HEK293 (cell line): ENCODE measurements at regions not wholly inside any gene's neighbourhood (a gene's known extent, or its start where the extent isn't known, plus 50 kb on each side); places are given as distances from the start of the nearest gene placed in this dataset.
"Not testable (repeated sequence)": the region's sequence is repeated elsewhere in the genome, so short reads cannot be mapped to it uniquely, and the experiment has no call there.

ENCODE experiments used
- CTCF ChIA-PET: fragments of 350-600 bp; formaldehyde crosslinking; extraction: SDS; loops from one replicate; lab custom pipeline; 2021; ENCODE audit warnings: antibody characterized with exemption; lab: Yijun Ruan, JAX
- POLR2A ChIA-PET: fragments of 300-600 bp; formaldehyde crosslinking; extraction: SDS; loops from one replicate; lab custom pipeline; 2020; ENCODE audit warnings: antibody characterized with exemption, inconsistent platforms; lab: Yijun Ruan, JAX
- H3K27ac ChIP-seq: fragments of 200-500 bp; sonication (Bioruptor generic); 2 replicates; pipeline ENCODE4 v1.5.1; 2014; ENCODE audit warnings: low read depth, low read length, control low read depth, inconsistent platforms; ENCODE audit errors: extremely low read depth
- H3K36me3 ChIP-seq, 2 experiments: fragments of 200-500 bp in 1 of 2; sonication (Bioruptor generic) in 1 of 2; 1 replicate in 1 of 2; 2 replicates in 1 of 2; pipeline ENCODE4 v1.5.1; 2014 to 2017; ENCODE audit warnings: inconsistent platforms in 2 of 2, low read length in 2 of 2; ENCODE audit not compliant: control insufficient read depth in 2 of 2, insufficient read depth in 1 of 2
- H3K4me1 ChIP-seq: fragments of 200-500 bp; sonication (Bioruptor generic); 2 replicates; pipeline ENCODE4 v1.5.1; 2014; ENCODE audit warnings: mild to moderate bottlenecking, low read length, inconsistent platforms; ENCODE audit not compliant: control insufficient read depth, insufficient read depth
- H3K4me3 ChIP-seq: 2 replicates; pipeline ENCODE4 v1.5.1; 2011; ENCODE audit warnings: low read depth, mild to moderate bottlenecking, control low read depth, low read length, moderate library complexity
- H3K9me3 ChIP-seq: fragments of 200-500 bp; sonication (Bioruptor generic); 2 replicates; pipeline ENCODE4 v1.5.1; 2014; ENCODE audit warnings: low read depth, low read length, inconsistent platforms; ENCODE audit not compliant: control insufficient read depth, insufficient read depth
- GLI2 ChIP-seq: fragments of 450-650 bp; formaldehyde crosslinking; IDR thresholded peaks from 2 replicates; pipeline ENCODE4; 2017; ENCODE audit warnings: missing biosample characterization, missing genetic modification characterization, low read depth, borderline replicate concordance
- INSM2 ChIP-seq: fragments of 450-650 bp; formaldehyde crosslinking; IDR thresholded peaks from 2 replicates; pipeline ENCODE4 v1.5.1; 2016; ENCODE audit warnings: missing biosample characterization, missing genetic modification characterization
- KLF17 ChIP-seq: fragments of 450-650 bp; formaldehyde crosslinking; IDR thresholded peaks from 2 replicates; pipeline ENCODE4 v1.5.1; 2016; ENCODE audit warnings: missing biosample characterization, missing genetic modification characterization
- KLF9 ChIP-seq: fragments of 450-650 bp; formaldehyde crosslinking; IDR thresholded peaks from 2 replicates; pipeline ENCODE4 v1.5.1; 2016; ENCODE audit warnings: missing biosample characterization, missing genetic modification characterization, low read depth
- ZBTB7A ChIP-seq: fragments of 450-650 bp; formaldehyde crosslinking; IDR thresholded peaks from 2 replicates; pipeline ENCODE4 v1.5.1; 2016; ENCODE audit warnings: low read depth, missing biosample characterization, missing genetic modification characterization
- ZIC2 ChIP-seq: fragments of 450-650 bp; formaldehyde crosslinking; IDR thresholded peaks from 2 replicates; pipeline ENCODE4 v1.5.1; 2016; ENCODE audit warnings: missing biosample characterization, missing genetic modification characterization
- ZNF10 ChIP-seq: fragments of 450-650 bp; formaldehyde crosslinking; IDR thresholded peaks from 2 replicates; pipeline ENCODE4 v1.5.1; 2017; ENCODE audit warnings: missing biosample characterization, missing genetic modification characterization
- ZNF248 ChIP-seq: fragments of 450-650 bp; formaldehyde crosslinking; IDR thresholded peaks from 2 replicates; pipeline ENCODE4 v1.5.1; 2017; ENCODE audit warnings: missing biosample characterization, missing genetic modification characterization
- ZNF366 ChIP-seq: fragments of 450-650 bp; formaldehyde crosslinking; conservative IDR thresholded peaks from 2 replicates; pipeline ENCODE4 v1.5.1; 2016; ENCODE audit warnings: missing biosample characterization, missing genetic modification characterization
- ZNF488 ChIP-seq: fragments of 450-650 bp; formaldehyde crosslinking; IDR thresholded peaks from 2 replicates; pipeline ENCODE4 v1.5.1; 2016; ENCODE audit warnings: missing biosample characterization, missing genetic modification characterization
- ZNF529 ChIP-seq: fragments of 450-650 bp; formaldehyde crosslinking; IDR thresholded peaks from 2 replicates; pipeline ENCODE4 v1.5.1; 2017; ENCODE audit warnings: missing genetic modification characterization, missing biosample characterization; ENCODE audit not compliant: insufficient replicate concordance
- ZNF530 ChIP-seq: fragments of 450-650 bp; formaldehyde crosslinking; IDR thresholded peaks from 2 replicates; pipeline ENCODE4 v1.5.1; 2016; ENCODE audit warnings: low read depth, missing biosample characterization, missing genetic modification characterization
- ZNF549 ChIP-seq: fragments of 450-650 bp; IDR thresholded peaks from 2 replicates; pipeline ENCODE4 v1.5.1; 2018; ENCODE audit warnings: missing biosample characterization, missing genetic modification characterization, mild to moderate bottlenecking, inconsistent platforms, moderate library complexity
- ZNF596 ChIP-seq: fragments of 450-650 bp; IDR thresholded peaks from 2 replicates; pipeline ENCODE4 v1.5.0; 2018; ENCODE audit warnings: missing biosample characterization, mild to moderate bottlenecking, missing genetic modification characterization, moderate library complexity
- ZNF624 ChIP-seq: fragments of 450-650 bp; formaldehyde crosslinking; IDR thresholded peaks from 2 replicates; pipeline ENCODE4 v1.5.1; 2017; ENCODE audit warnings: missing biosample characterization, missing genetic modification characterization

- no peak overlapping the region for H3K4me3 ChIP-seq
Observed at GRCh38 chr10:34015700-34016099, 681.2 kb upstream of the NRP1 start.

GRCh38 chr10:34013235-34013634 lies 678.8 kb upstream of the NRP1 start:
- Histone ChIP-seq H3K27ac (no peak overlapping the region), H3K9me3 (no peaks in the 10 kb centered on the region), H3K36me3 (no peaks in the 10 kb centered on the region), H3K4me3 (no peak overlapping the region), H3K4me1 (no peaks in the 10 kb centered on the region)
- ChIA-PET POLR2A (no interaction called here), CTCF (no interaction called here)
- no peak for TF ChIP-seq ZNF529 (tag by site-specific recombination)
- no peak for TF ChIP-seq ZNF488 (tag by site-specific recombination)
- peak; percentile 74 for TF ChIP-seq ZNF596 (tag by site-specific recombination)
- peak; percentile 67 for TF ChIP-seq ZNF366

More at GRCh38 chr10:34015700-34016099, 681.2 kb upstream of the NRP1 start:
- Histone ChIP-seq H3K36me3 (no peaks in the 10 kb centered on the region), H3K27ac (no peak overlapping the region), H3K9me3 (no peaks in the 10 kb centered on the region), H3K4me1 (no peaks in the 10 kb centered on the region)
- no peak for TF ChIP-seq KLF17
- no peak for TF ChIP-seq GLI2 (tag by site-specific recombination)
- TF ChIP-seq ZNF549 = no peak
- TF ChIP-seq ZBTB7A (tag by site-specific recombination) = no peak
- TF ChIP-seq KLF9 (tag by site-specific recombination) = no peak
- TF ChIP-seq INSM2 (tag by site-specific recombination) = no peak
- no peak for TF ChIP-seq ZIC2 (tag by site-specific recombination)
- ChIA-PET POLR2A (no interaction called here), CTCF (interaction anchor here (0.5 to 1.4 kb wide), 3 partner anchors 9 to 927 kb away, joined by 3 to 4 read pairs (median 3); no protein-coding TSS in a partner anchor)

- H3K9me3 ChIP-seq = no peaks in the 10 kb centered on the region
- TF ChIP-seq ZNF248 (tag by site-specific recombination) = no peak
- TF ChIP-seq ZNF530 (tag by site-specific recombination) = no peak
- no peak for TF ChIP-seq ZNF624 (tag by site-specific recombination)
- TF ChIP-seq ZNF10 (tag by site-specific recombination) = no peak
- TF ChIP-seq, all 188 proteins: peak for 0
- CTCF ChIA-PET = no interaction called here
- Histone ChIP-seq H3K27ac (no peak overlapping the region), H3K36me3 (no peaks in the 10 kb centered on the region), H3K4me3 (no peak overlapping the region), H3K4me1 (no peaks in the 10 kb centered on the region)
- POLR2A ChIA-PET = no interaction called here
Observed at GRCh38 chr10:34010891-34011290, 676.4 kb upstream of the NRP1 start.

GRCh38 chr10:34010228-34010627 lies 675.8 kb upstream of the NRP1 start:
- CTCF ChIA-PET = not testable (repeated sequence)

More at GRCh38 chr10:34010228-34010627, 675.8 kb upstream of the NRP1 start:
- H3K9me3 ChIP-seq, POLR2A ChIA-PET, H3K4me1 ChIP-seq, H3K36me3 ChIP-seq, H3K27ac ChIP-seq, H3K4me3 ChIP-seq: not testable (repeated sequence)
